KMS-11 (cell line): ENCODE measurements at regions not wholly inside any gene's neighbourhood (a gene's known extent, or its start where the extent isn't known, plus 50 kb on each side); places are given as distances from the start of the nearest gene placed in this dataset.

Experiments used
- H2AFZ ChIP-seq: fragments of 200-600 bp; sonication (generic); 2 replicates; pipeline ENCODE4 v1.6.1; 2016; ENCODE audit warnings: antibody characterized with exemption, mixed run types, low read depth
- H3K27ac ChIP-seq: fragments of 200-600 bp; sonication (generic); 2 replicates; pipeline ENCODE4 v1.6.1; 2016; ENCODE audit warnings: mild to moderate bottlenecking, mixed run types
- H3K27me3 ChIP-seq: fragments of 200-600 bp; sonication (generic); 2 replicates; pipeline ENCODE4 v1.6.1; 2017; ENCODE audit warnings: mild to moderate bottlenecking, low read depth, mixed run types, moderate library complexity; ENCODE audit not compliant: insufficient read depth
- H3K36me3 ChIP-seq: fragments of 200-600 bp; sonication (generic); 2 replicates; pipeline ENCODE4 v1.6.1; 2017; ENCODE audit warnings: mild to moderate bottlenecking, mixed run types; ENCODE audit not compliant: insufficient read depth
- H3K4me1 ChIP-seq: fragments of 200-600 bp; sonication (generic); 2 replicates; pipeline ENCODE4 v1.6.1; 2016; ENCODE audit warnings: mild to moderate bottlenecking, low read depth, mixed run types; ENCODE audit not compliant: poor library complexity, severe bottlenecking
- H3K4me2 ChIP-seq: fragments of 200-600 bp; sonication (generic); 2 replicates; pipeline ENCODE4 v1.7.0; 2016; ENCODE audit warnings: mild to moderate bottlenecking, mixed run types
- H3K4me3 ChIP-seq: fragments of 200-600 bp; sonication (generic); IDR thresholded peaks from 2 replicates; pipeline ENCODE4 v1.6.1; 2017; ENCODE audit warnings: low read depth, low read length, mixed read lengths; ENCODE audit not compliant: insufficient read depth
- H3K79me2 ChIP-seq: fragments of 200-600 bp; sonication (generic); 2 replicates; pipeline ENCODE4 v1.6.1; 2016; ENCODE audit warnings: low read depth, mixed run types; ENCODE audit not compliant: insufficient read depth
- H3K9ac ChIP-seq: fragments of 200-600 bp; sonication (generic); 2 replicates; pipeline ENCODE4 v1.6.1; 2016; ENCODE audit warnings: mild to moderate bottlenecking, mixed run types
- H4K20me1 ChIP-seq: fragments of 200-600 bp; sonication (generic); 2 replicates; pipeline ENCODE4 v1.6.1; 2016; ENCODE audit warnings: mild to moderate bottlenecking, mixed run types; ENCODE audit not compliant: insufficient read depth
- TF ChIP-seq, protein P1 (sequence below): fragments of 200-600 bp; sonication (generic); conservative IDR thresholded peaks from 2 replicates; pipeline ENCODE4 v1.6.1; 2017; ENCODE audit warnings: low read depth, mild to moderate bottlenecking, antibody characterized with exemption, low read length, moderate library complexity, mixed read lengths

DNA sequence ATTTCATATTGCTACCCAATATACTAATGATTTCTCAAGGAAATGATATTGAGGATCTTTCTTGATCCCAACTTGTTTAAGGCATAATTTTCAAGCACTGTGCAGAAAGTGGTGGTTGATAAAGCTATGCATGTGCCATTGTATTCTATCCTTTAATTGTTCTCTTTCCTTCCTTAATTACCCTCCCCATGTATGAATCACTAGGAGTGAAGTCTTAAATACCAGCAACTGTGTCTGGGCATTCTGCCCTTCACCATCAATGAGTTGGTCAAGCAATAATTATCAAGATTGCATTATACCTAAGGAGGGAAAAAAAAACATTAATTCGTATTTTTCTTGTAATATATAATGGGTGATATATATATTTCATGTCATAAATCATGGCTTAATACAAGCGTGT, 111.8 kb upstream of the FRMPD4 start:
- H3K4me2 ChIP-seq, result no peak overlapping the region
- H3K4me1 ChIP-seq, result peaks cover 17% of the 10 kb centered on the region
- no peaks in the 10 kb centered on the region for H3K27me3 ChIP-seq
- TF ChIP-seq, protein P1, sequence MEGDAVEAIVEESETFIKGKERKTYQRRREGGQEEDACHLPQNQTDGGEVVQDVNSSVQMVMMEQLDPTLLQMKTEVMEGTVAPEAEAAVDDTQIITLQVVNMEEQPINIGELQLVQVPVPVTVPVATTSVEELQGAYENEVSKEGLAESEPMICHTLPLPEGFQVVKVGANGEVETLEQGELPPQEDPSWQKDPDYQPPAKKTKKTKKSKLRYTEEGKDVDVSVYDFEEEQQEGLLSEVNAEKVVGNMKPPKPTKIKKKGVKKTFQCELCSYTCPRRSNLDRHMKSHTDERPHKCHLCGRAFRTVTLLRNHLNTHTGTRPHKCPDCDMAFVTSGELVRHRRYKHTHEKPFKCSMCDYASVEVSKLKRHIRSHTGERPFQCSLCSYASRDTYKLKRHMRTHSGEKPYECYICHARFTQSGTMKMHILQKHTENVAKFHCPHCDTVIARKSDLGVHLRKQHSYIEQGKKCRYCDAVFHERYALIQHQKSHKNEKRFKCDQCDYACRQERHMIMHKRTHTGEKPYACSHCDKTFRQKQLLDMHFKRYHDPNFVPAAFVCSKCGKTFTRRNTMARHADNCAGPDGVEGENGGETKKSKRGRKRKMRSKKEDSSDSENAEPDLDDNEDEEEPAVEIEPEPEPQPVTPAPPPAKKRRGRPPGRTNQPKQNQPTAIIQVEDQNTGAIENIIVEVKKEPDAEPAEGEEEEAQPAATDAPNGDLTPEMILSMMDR, result no peak
- H3K9ac ChIP-seq, result no peak overlapping the region
- H4K20me1 ChIP-seq, result no peaks in the 10 kb centered on the region
- no peaks in the 10 kb centered on the region for H3K36me3 ChIP-seq
- no peak overlapping the region for H3K27ac ChIP-seq
- no peak overlapping the region for H3K4me3 ChIP-seq
- H2AFZ ChIP-seq, result no peak overlapping the region
- H3K79me2 ChIP-seq, result no peaks in the 10 kb centered on the region

DNA sequence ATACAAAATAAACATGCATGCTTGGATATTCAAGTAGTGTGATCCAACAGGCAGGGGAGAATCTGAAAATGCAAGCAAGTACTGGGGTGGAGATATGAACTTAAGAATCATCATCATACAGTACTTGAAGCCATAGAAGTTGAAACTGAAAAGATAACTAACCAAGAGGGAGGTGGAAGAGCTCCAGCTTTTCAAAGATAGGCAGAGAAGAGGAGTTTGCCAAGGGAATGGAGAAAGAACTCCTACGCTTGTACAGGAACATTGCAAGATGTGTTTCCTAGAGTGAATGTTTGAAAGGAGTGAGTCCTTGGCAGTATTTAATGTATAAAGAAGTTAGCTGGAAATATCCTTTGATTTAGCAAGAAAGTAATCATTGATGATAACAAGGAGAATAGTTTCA, 106.2 kb upstream of the FRMPD4 start:
- no peak overlapping the region for H3K9ac ChIP-seq
- no peak overlapping the region for H3K27ac ChIP-seq

GRCh38 chrX:12034741-12035140, 103.5 kb upstream of the FRMPD4 start:
- no peaks in the 10 kb centered on the region for H3K4me1 ChIP-seq
- H3K27ac ChIP-seq, result no peak overlapping the region
- H4K20me1 ChIP-seq, result no peaks in the 10 kb centered on the region
- H3K4me2 ChIP-seq, result no peak overlapping the region
- no peak overlapping the region for H2AFZ ChIP-seq
- H3K36me3 ChIP-seq, result no peaks in the 10 kb centered on the region
- H3K79me2 ChIP-seq, result no peaks in the 10 kb centered on the region
- no peak overlapping the region for H3K9ac ChIP-seq
- H3K27me3 ChIP-seq, result no peaks in the 10 kb centered on the region
- TF ChIP-seq, protein P1, result no peak
- H3K4me3 ChIP-seq, result no peak overlapping the region

More for the DNA sequence above, 106.2 kb upstream of the FRMPD4 start:
- Histone ChIP-seq H3K4me3 (no peak overlapping the region), H3K79me2 (no peaks in the 10 kb centered on the region), H3K4me2 (no peak overlapping the region), H2AFZ (no peak overlapping the region), H3K4me1 (no peaks in the 10 kb centered on the region), H3K27me3 (no peaks in the 10 kb centered on the region), H3K36me3 (no peaks in the 10 kb centered on the region), H4K20me1 (no peaks in the 10 kb centered on the region)
- TF ChIP-seq, protein P1, result no peak

DNA sequence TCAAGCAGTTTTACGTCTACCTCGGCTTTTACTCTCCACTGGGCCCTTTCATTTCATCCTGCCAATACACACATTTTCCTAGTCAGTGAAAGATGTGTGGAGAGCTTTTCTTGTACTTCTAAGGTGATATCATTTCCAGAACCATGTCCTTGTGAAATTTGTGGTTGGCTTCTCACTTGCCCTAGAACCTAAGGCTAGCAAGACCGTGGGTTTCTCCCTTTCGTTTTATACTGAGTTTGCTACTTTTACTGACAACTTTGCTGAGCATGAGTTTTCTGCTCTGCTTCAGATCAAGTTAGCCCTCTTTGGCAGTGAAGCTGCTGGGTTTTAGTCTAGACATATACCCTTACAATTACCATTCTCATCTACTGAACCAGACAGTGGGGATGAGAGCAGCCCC, 95.7 kb upstream of the FRMPD4 start:
- TF ChIP-seq, protein P1, result no peak
- peak overlapping the region; percentile 22; the same call in 1 of the 2 replicates for H2AFZ ChIP-seq
- no peak overlapping the region for H3K4me3 ChIP-seq

More for the DNA sequence above, 95.7 kb upstream of the FRMPD4 start:
- Histone ChIP-seq H3K79me2 (no peaks in the 10 kb centered on the region), H3K27me3 (no peaks in the 10 kb centered on the region), H3K36me3 (no peaks in the 10 kb centered on the region), H3K9ac (no peak overlapping the region), H3K4me2 (peak overlapping the region; percentile 36; the same call in 1 of the 2 replicates), H3K4me1 (peaks cover 20% of the 10 kb centered on the region), H3K27ac (peak overlapping the region; percentile 54), H4K20me1 (no peaks in the 10 kb centered on the region)
